GM21619 (cell line): ENCODE measurements at regions not wholly inside any gene's neighbourhood (a gene's known extent, or its start where the extent isn't known, plus 50 kb on each side); places are given as distances from the start of the nearest gene placed in this dataset.
"Not testable (repeated sequence)": the region's sequence is repeated elsewhere in the genome, so short reads cannot be mapped to it uniquely, and the experiment has no call there.

ENCODE experiments used
- ATAC-seq: cut with Tn5 transposase; IDR thresholded peaks from one replicate; pipeline ENCODE4 v1.9.1; 2021; ENCODE audit not compliant: unreplicated experiment

- ATAC-seq, result no peak
These were observed 151.8 kb downstream of the ZFP36L2 start for GRCh38 chr2:43074592-43075053.

GRCh38 chr2:43074052-43074451, 152.4 kb downstream of the ZFP36L2 start:
- no peak for ATAC-seq

GRCh38 chr2:43073401-43073825, 153.0 kb downstream of the ZFP36L2 start:
- no peak for ATAC-seq

- ATAC-seq, result no peak
These were observed 154.5 kb downstream of the ZFP36L2 start for GRCh38 chr2:43071599-43072550.

GRCh38 chr2:43070676-43071502, 155.5 kb downstream of the ZFP36L2 start:
- no peak for ATAC-seq

GRCh38 chr2:43070030-43070429, 156.4 kb downstream of the ZFP36L2 start:
- ATAC-seq, result no peak

GRCh38 chr2:43068631-43069517, 157.5 kb downstream of the ZFP36L2 start:
- ATAC-seq, result no peak

- no peak for ATAC-seq
These were observed 158.3 kb downstream of the ZFP36L2 start for GRCh38 chr2:43068041-43068533.

- no peak for ATAC-seq
These were observed 159.0 kb downstream of the ZFP36L2 start for GRCh38 chr2:43067254-43068040.

GRCh38 chr2:43066541-43067253, 159.7 kb downstream of the ZFP36L2 start:
- ATAC-seq, result not testable (repeated sequence)

- no peak for ATAC-seq
These were observed 160.5 kb downstream of the ZFP36L2 start for GRCh38 chr2:43065871-43066270.

- ATAC-seq, result no peak
These were observed 161.4 kb downstream of the ZFP36L2 start for GRCh38 chr2:43065036-43065435.

- ATAC-seq, result not testable (repeated sequence)
These were observed 163.3 kb downstream of the ZFP36L2 start for GRCh38 chr2:43063096-43063495.

GRCh38 chr2:43062058-43062457, 164.3 kb downstream of the ZFP36L2 start:
- no peak for ATAC-seq

GRCh38 chr2:43060390-43061016, 165.9 kb downstream of the ZFP36L2 start:
- ATAC-seq, result no peak

GRCh38 chr2:43059183-43059897, 167.1 kb downstream of the ZFP36L2 start:
- peak; percentile 62 for ATAC-seq

GRCh38 chr2:43058726-43059110, 167.7 kb downstream of the ZFP36L2 start:
- ATAC-seq, result no peak
